MM.1S (cell line): ENCODE measurements at regions not wholly inside any gene's neighbourhood (a gene's known extent, or its start where the extent isn't known, plus 50 kb on each side); places are given as distances from the start of the nearest gene placed in this dataset.

Experiments used
- DNase-seq: peaks from one replicate; pipeline ENCODE4 v3.0.0-alpha.2; 2015
- H2AFZ ChIP-seq: fragments of 300-600 bp; sonication (generic); 2 replicates; pipeline ENCODE4 v1.6.0; 2016; ENCODE audit warnings: antibody characterized with exemption, low read length
- H3F3A ChIP-seq: fragments of 300-600 bp; sonication (generic); 2 replicates; pipeline ENCODE4 v1.6.1; 2016; ENCODE audit warnings: mild to moderate bottlenecking, antibody characterized with exemption, low read length, moderate library complexity, mixed read lengths; ENCODE audit not compliant: insufficient read depth
- H3K27ac ChIP-seq: fragments of 300-600 bp; sonication (generic); 2 replicates; pipeline ENCODE4 v1.5.1; 2016; ENCODE audit warnings: mild to moderate bottlenecking, low read length
- H3K27me3 ChIP-seq: fragments of 300-600 bp; sonication (generic); replicated peaks from 2 replicates; pipeline ENCODE4 v1.6.0; 2016; ENCODE audit warnings: low read length; ENCODE audit not compliant: insufficient read depth
- H3K36me3 ChIP-seq: fragments of 300-600 bp; sonication (generic); replicated peaks from 2 replicates; pipeline ENCODE4 v1.6.1; 2016; ENCODE audit warnings: mild to moderate bottlenecking, low read length, mixed read lengths; ENCODE audit not compliant: insufficient read depth
- H3K4me1 ChIP-seq: fragments of 300-600 bp; sonication (generic); 2 replicates; pipeline ENCODE4 v1.6.1; 2016; ENCODE audit warnings: low read length, mixed read lengths
- H3K4me2 ChIP-seq: fragments of 300-600 bp; sonication (generic); 2 replicates; pipeline ENCODE4 v1.6.0; 2016; ENCODE audit warnings: low read depth, low read length
- H3K4me3 ChIP-seq: fragments of 300-600 bp; sonication (generic); 2 replicates; pipeline ENCODE4 v1.5.1; 2016; ENCODE audit warnings: low read length, mixed read lengths
- H3K79me2 ChIP-seq: fragments of 300-600 bp; sonication (generic); 2 replicates; pipeline ENCODE4 v1.6.1; 2016; ENCODE audit warnings: mixed run types, low read length, mixed read lengths
- H3K9ac ChIP-seq: fragments of 300-600 bp; sonication (generic); 2 replicates; pipeline ENCODE4 v1.6.1; 2016; ENCODE audit warnings: low read length, mixed read lengths
- H3K9me2 ChIP-seq: fragments of 300-600 bp; sonication (generic); replicated peaks from 2 replicates; pipeline ENCODE4 v1.6.1; 2016; ENCODE audit warnings: mild to moderate bottlenecking, low read length, mixed read lengths; ENCODE audit not compliant: insufficient read depth
- H3K9me3 ChIP-seq: fragments of 300-600 bp; sonication (generic); replicated peaks from 2 replicates; pipeline ENCODE4 v1.6.1; 2016; ENCODE audit warnings: mild to moderate bottlenecking, low read length, mixed read lengths; ENCODE audit not compliant: insufficient read depth
- H4K20me1 ChIP-seq: fragments of 300-600 bp; sonication (generic); 2 replicates; pipeline ENCODE4 v1.6.1; 2016; ENCODE audit warnings: mild to moderate bottlenecking, low read length, moderate library complexity, mixed read lengths; ENCODE audit not compliant: insufficient read depth
- CTCF ChIP-seq: fragments of 300-600 bp; sonication (generic); IDR thresholded peaks from 2 replicates; pipeline ENCODE4 v1.5.1; 2016; ENCODE audit warnings: antibody characterized with exemption, low read length, mixed read lengths
- EZH2 ChIP-seq: fragments of 300-600 bp; sonication (generic); optimal IDR thresholded peaks from 2 replicates; pipeline ENCODE3; 2017; ENCODE audit warnings: low read depth, mild to moderate bottlenecking, antibody characterized with exemption, low read length, mixed read lengths
- EZH2phosphoT487 ChIP-seq: fragments of 300-600 bp; sonication (generic); IDR thresholded peaks from 2 replicates; pipeline ENCODE4 v1.6.1; 2018; ENCODE audit warnings: antibody characterized with exemption, low read length

DNA sequence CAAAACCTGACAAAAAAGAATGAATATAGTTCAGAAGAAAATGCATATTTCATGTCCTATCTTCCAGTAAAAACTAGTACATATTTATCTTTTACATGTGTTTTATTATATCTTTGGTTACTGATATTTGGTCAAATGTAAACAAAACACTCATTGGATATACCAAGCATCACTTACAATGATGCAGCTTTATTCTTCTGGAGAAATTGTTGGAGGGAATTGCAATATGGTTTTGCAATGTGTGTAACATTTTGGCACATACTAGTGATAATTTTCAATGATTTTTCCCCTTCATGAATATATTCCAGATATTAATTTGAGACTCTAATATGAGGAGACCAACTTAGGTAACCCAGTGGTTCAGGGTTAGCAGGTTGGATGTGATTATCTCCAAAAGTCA lies 146.1 kb downstream of the ZC3H11B start:
- Histone ChIP-seq H2AFZ (no peak overlapping the region), H3K4me3 (no peak overlapping the region), H3K27ac (no peak overlapping the region), H3K4me2 (no peak overlapping the region), H3K79me2 (no peaks in the 10 kb centered on the region), H4K20me1 (no peaks in the 10 kb centered on the region), H3K9me2 (no peaks in the 10 kb centered on the region), H3K36me3 (no peaks in the 10 kb centered on the region), H3K27me3 (no peaks in the 10 kb centered on the region), H3K9me3 (no peaks in the 10 kb centered on the region), H3K9ac (no peak overlapping the region), H3F3A (no peaks in the 10 kb centered on the region), H3K4me1 (no peaks in the 10 kb centered on the region)
- DNase-seq, result no peak
- TF ChIP-seq EZH2phosphoT487, result no peak
- no peak for TF ChIP-seq CTCF
- no peak for TF ChIP-seq EZH2

- no peaks in the 10 kb centered on the region for H3K79me2 ChIP-seq
- peaks cover 9% of the 10 kb centered on the region; the same call in 1 of the 2 replicates for H3K4me1 ChIP-seq
- no peaks in the 10 kb centered on the region for H3K9me2 ChIP-seq
- H4K20me1 ChIP-seq, result no peaks in the 10 kb centered on the region
- no peak overlapping the region for H3K4me3 ChIP-seq
- H3F3A ChIP-seq, result no peaks in the 10 kb centered on the region
- H3K27ac ChIP-seq, result no peak overlapping the region
- TF ChIP-seq EZH2phosphoT487 (no peak), EZH2 (no peak), CTCF (no peak)
- H3K36me3 ChIP-seq, result no peaks in the 10 kb centered on the region
- H3K4me2 ChIP-seq, result no peak overlapping the region
- no peak overlapping the region for H2AFZ ChIP-seq
- no peaks in the 10 kb centered on the region for H3K9me3 ChIP-seq
- DNase-seq, result no peak
- no peaks in the 10 kb centered on the region for H3K27me3 ChIP-seq
- H3K9ac ChIP-seq, result no peak overlapping the region
These were observed 147.5 kb downstream of the ZC3H11B start for GRCh38 chr1:219465212-219466093.

DNA sequence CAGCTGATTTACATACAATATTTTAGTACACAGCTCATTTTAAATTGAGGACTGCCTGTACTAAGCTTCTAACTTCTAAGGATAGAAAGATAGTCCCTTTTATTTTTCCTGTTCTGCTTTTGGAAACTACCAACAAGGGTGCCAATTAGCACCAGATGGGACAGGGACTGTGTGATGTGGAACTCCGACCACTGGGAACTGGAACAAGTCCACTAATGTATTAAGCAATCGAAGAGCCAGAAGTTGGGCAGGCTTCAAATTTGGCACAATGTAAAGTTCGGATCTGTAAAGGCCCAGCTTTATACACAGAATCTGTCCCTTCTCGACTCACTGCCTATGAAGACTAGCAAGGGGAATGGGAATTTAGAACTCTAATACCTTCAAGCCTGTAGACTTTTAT lies 149.3 kb downstream of the ZC3H11B start:
- Histone ChIP-seq H3K9me3 (no peaks in the 10 kb centered on the region), H3K4me1 (peaks cover 11% of the 10 kb centered on the region; the same call in 1 of the 2 replicates)
- TF ChIP-seq EZH2 (no peak), CTCF (no peak), EZH2phosphoT487 (no peak)

More for the DNA sequence above, 149.3 kb downstream of the ZC3H11B start:
- H3K36me3 ChIP-seq, result no peaks in the 10 kb centered on the region
- no peak overlapping the region for H3K4me2 ChIP-seq
- H3K9ac ChIP-seq, result no peak overlapping the region
- H4K20me1 ChIP-seq, result no peaks in the 10 kb centered on the region
- H2AFZ ChIP-seq, result no peak overlapping the region
- no peak overlapping the region for H3K4me3 ChIP-seq
- H3K27me3 ChIP-seq, result no peaks in the 10 kb centered on the region
- no peak overlapping the region for H3K27ac ChIP-seq
- H3K79me2 ChIP-seq, result no peaks in the 10 kb centered on the region
- DNase-seq, result no peak
- no peaks in the 10 kb centered on the region for H3F3A ChIP-seq
- no peaks in the 10 kb centered on the region for H3K9me2 ChIP-seq
